Lung (tissue), 11 donors: ENCODE measurements at regions not wholly inside any gene's neighbourhood (a gene's known extent, or its start where the extent isn't known, plus 50 kb on each side); places are given as distances from the start of the nearest gene placed in this dataset.
A peak's percentile ranks its signal among the peaks of the same experiment; 100 is the strongest.

Experiments used
- ATAC-seq: fragments of 200-7000 bp; cut with Tn5 transposase; one replicate; pipeline ENCODE4 v1.9.1; 2020; ENCODE audit warnings: moderate number of reproducible peaks; ENCODE audit not compliant: insufficient read depth, low FRiP score
- DNase-seq, 3 donors: peaks; one replicate each; pipeline ENCODE4 v3.0.0-alpha.2; 2013 to 2017
- H3K27ac ChIP-seq, 2 donors: one replicate each; pipeline ENCODE4 v1.5.1; 2013; ENCODE audit warnings: mild to moderate bottlenecking in 2 of 2, moderate library complexity in 2 of 2, control low read depth in 1 of 2, inconsistent platforms in 1 of 2, low read depth in 1 of 2, low read length in 1 of 2
- H3K27me3 ChIP-seq, 3 donors: one replicate each; pipeline ENCODE4 v1.5.1; 2013; ENCODE audit warnings: low read length in 2 of 3; ENCODE audit not compliant: control insufficient read depth in 3 of 3, insufficient read depth in 3 of 3
- H3K36me3 ChIP-seq, 4 donors: one replicate each; pipeline ENCODE4 v1.5.1; 2013; ENCODE audit warnings: low read length in 4 of 4, mild to moderate bottlenecking in 1 of 4, moderate library complexity in 1 of 4; ENCODE audit not compliant: control insufficient read depth in 4 of 4, insufficient read depth in 4 of 4
- H3K4me1 ChIP-seq, 5 donors: one replicate each; pipeline ENCODE4 v1.5.1; 2013; ENCODE audit warnings: low read length in 5 of 5, mild to moderate bottlenecking in 2 of 5, moderate library complexity in 1 of 5; ENCODE audit not compliant: control insufficient read depth in 5 of 5, insufficient read depth in 5 of 5
- H3K4me3 ChIP-seq: one replicate; pipeline ENCODE4 v1.5.1; 2013; ENCODE audit warnings: mild to moderate bottlenecking, control low read depth, moderate library complexity
- H3K9ac ChIP-seq, 2 donors: one replicate each; pipeline ENCODE4 v1.5.1; 2013; ENCODE audit warnings: low read length in 2 of 2, control low read depth in 1 of 2; ENCODE audit not compliant: insufficient read depth in 1 of 2
- H3K9me3 ChIP-seq, 4 donors: one replicate each; pipeline ENCODE4 v1.5.1; 2013; ENCODE audit warnings: low read length in 3 of 4, mild to moderate bottlenecking in 1 of 4, moderate library complexity in 1 of 4; ENCODE audit not compliant: control insufficient read depth in 4 of 4, insufficient read depth in 3 of 4
- WGBS, 2 donors: extraction: QIAGEN DNeasy Blood & Tissue Kit; methylation state at CpG; one replicate each; pipeline ENCODE4 v1.1.7; 2013; 5-methylcytosine and 5-hydroxymethylcytosine counted together
- TF ChIP-seq, protein P1 (sequence below): IDR thresholded peaks from 2 replicates; pipeline ENCODE4 v1.5.1; 2012; ENCODE audit warnings: mild to moderate bottlenecking; ENCODE audit errors: control extremely low read depth, extremely low read depth
- donor health status: control.
- donor health status: control.
- donor health status: Bipolar disorder and iron deficiency.
- donor health status: healthy.
- donor health status: DM: yes; HTN: yes; CAD: no.

DNA sequence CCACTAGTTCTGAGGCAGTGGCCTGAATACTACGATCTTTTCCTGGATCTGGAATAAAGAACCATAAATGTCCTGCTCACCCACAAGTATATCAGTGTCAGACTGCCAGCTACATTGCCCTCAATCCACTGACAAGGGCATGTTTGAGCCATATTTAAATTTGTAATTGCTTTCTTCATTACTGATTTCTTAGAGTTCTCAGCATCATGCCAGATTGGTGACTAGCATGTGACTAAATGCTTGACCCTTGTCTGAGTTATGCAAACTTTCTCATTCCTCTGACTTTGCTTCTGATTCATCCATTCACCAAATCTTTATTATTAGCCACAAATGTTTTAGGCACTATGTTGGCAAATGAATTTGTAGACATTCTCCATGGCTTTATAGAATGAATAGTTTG, 143.6 kb upstream of the SLC16A7 start:
- H3K36me3 ChIP-seq, result no peaks in the 10 kb centered on the region
- H3K27ac ChIP-seq, result no peak overlapping the region
- ATAC-seq (no peak), DNase-seq (no peak)
- WGBS, 2 donors, result 66 to 76% methylated on average over 1 of the region's 1 CpG
- TF ChIP-seq, protein P1, sequence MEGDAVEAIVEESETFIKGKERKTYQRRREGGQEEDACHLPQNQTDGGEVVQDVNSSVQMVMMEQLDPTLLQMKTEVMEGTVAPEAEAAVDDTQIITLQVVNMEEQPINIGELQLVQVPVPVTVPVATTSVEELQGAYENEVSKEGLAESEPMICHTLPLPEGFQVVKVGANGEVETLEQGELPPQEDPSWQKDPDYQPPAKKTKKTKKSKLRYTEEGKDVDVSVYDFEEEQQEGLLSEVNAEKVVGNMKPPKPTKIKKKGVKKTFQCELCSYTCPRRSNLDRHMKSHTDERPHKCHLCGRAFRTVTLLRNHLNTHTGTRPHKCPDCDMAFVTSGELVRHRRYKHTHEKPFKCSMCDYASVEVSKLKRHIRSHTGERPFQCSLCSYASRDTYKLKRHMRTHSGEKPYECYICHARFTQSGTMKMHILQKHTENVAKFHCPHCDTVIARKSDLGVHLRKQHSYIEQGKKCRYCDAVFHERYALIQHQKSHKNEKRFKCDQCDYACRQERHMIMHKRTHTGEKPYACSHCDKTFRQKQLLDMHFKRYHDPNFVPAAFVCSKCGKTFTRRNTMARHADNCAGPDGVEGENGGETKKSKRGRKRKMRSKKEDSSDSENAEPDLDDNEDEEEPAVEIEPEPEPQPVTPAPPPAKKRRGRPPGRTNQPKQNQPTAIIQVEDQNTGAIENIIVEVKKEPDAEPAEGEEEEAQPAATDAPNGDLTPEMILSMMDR, result no peak
- H3K4me1 ChIP-seq, result no peaks in the 10 kb centered on the region
- no peak overlapping the region for H3K9ac ChIP-seq
- H3K27me3 ChIP-seq, result no peaks in the 10 kb centered on the region
- no peak overlapping the region for H3K4me3 ChIP-seq
- H3K9me3 ChIP-seq, result peaks cover 0 to 3% (median 0%) of the 10 kb centered on the region in 4 donors

DNA sequence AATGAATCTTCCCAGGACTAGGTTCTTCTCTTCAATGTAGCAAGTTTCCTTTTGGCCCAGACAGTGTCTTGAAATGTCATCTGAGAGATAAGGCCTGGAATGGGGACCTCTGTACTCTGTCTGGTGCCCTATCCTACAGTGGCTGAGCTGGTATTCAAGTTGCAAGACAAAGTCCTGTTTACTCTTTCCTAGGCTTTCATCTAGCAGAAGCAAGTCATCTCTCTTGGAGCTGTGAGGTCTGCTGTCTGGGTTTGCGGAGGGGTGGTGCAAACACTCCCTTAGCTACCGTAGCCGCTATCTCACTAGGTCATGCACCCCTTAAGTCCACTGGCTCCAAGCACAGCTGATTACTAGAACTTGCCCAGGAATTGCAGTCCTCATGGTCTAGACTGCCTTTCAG, 149.7 kb upstream of the SLC16A7 start:
- no peaks in the 10 kb centered on the region for H3K9me3 ChIP-seq
- no peaks in the 10 kb centered on the region for H3K4me1 ChIP-seq
- H3K9ac ChIP-seq, result no peak overlapping the region
- TF ChIP-seq, protein P1, result no peak
- WGBS, 2 donors, result 93 to 96% methylated on average over 3 of the region's 3 CpGs
- ATAC-seq, result no peak
- H3K27ac ChIP-seq, result no peak overlapping the region
- H3K4me3 ChIP-seq, result no peak overlapping the region
- H3K27me3 ChIP-seq, result no peaks in the 10 kb centered on the region
- DNase-seq, result no peak
- H3K36me3 ChIP-seq, result no peaks in the 10 kb centered on the region

DNA sequence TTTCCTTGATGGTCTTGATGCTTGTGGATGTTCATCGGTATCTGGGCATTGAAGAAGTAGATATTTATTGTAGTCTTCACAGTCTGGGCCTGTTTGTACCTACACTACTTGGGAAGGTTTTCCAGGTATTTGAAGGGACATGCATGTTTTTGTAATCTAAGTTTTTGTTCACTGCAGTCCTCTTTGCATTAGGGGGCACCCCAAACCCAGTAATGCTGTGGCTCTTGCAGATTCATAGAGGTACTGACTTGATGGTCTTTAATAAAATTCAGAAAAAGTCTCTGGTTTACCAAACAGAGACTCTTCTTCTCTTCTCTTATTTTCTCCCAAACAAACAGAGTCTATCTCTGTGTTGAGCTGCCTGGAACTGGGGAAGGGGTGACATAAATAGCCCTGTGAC, 150.9 kb upstream of the SLC16A7 start:
- Histone ChIP-seq H3K27me3 (no peaks in the 10 kb centered on the region), H3K4me3 (no peak overlapping the region), H3K27ac (no peak overlapping the region), H3K4me1 (no peaks in the 10 kb centered on the region), H3K36me3 (no peaks in the 10 kb centered on the region), H3K9me3 (no peaks in the 10 kb centered on the region), H3K9ac (no peak overlapping the region)
- ATAC-seq (no peak), DNase-seq (peak in 2 of 3 donors; percentile 8 to 12)
- TF ChIP-seq, protein P1, result no peak
- WGBS, 2 donors, result 93 to 97% methylated on average over 1 of the region's 1 CpG

DNA sequence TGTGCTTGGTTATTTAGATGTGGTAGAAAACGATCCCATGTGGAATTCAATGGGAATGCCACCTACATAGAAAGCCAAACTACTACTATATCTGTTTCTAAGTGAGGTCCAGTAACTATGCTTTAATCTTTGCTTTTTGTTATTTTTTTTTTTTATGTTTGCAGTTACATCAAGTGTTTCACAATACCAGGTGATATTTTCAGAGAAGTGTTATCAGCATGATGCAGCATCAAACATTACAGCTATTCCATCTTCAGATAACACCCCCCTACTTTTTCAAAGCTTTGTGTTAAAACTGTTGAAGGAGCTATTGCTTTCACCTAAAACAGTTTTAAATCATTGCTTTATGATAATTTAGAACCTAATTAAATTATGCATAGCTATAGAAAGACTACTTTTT, 163.8 kb upstream of the SLC16A7 start:
- TF ChIP-seq, protein P1, result no peak
- Histone ChIP-seq H3K4me1 (no peaks in the 10 kb centered on the region), H3K27ac (no peak overlapping the region), H3K36me3 (no peaks in the 10 kb centered on the region), H3K4me3 (no peak overlapping the region), H3K27me3 (no peaks in the 10 kb centered on the region), H3K9me3 (no peaks in the 10 kb centered on the region), H3K9ac (no peak overlapping the region)
- WGBS, 2 donors, result 53 to 73% methylated on average over 1 of the region's 1 CpG
- ATAC-seq (no peak), DNase-seq (no peak)
